Esophagus muscularis mucosa (tissue), 4 donors: ENCODE measurements at regions not wholly inside any gene's neighbourhood (a gene's known extent, or its start where the extent isn't known, plus 50 kb on each side); places are given as distances from the start of the nearest gene placed in this dataset.

ENCODE experiments used
- DNase-seq: peaks from one replicate; pipeline ENCODE4 v3.0.0-alpha.2; 2017; ENCODE audit errors: extremely low spot score
- H3K27ac ChIP-seq, 4 donors: fragments of 200-600 bp; sonication (generic); replicated peaks in 1 of 4; 1 replicate in 3 of 4; 2 replicates in 1 of 4; pipeline ENCODE4 v1.5.1; 2016 to 2019; ENCODE audit warnings: mild to moderate bottlenecking in 1 of 4
- H3K27me3 ChIP-seq, 4 donors: fragments of 200-600 bp; sonication (generic); one replicate each; pipeline versions ENCODE4 v1.5.1 to v1.6.0; 2016 to 2019
- H3K36me3 ChIP-seq, 4 donors: fragments of 200-600 bp; sonication (generic); one replicate each; pipeline ENCODE4 v1.5.1; 2016 to 2019
- H3K4me1 ChIP-seq, 4 donors: fragments of 200-600 bp; sonication (generic); one replicate each; pipeline ENCODE4 v1.5.1; 2016 to 2019
- H3K4me3 ChIP-seq, 4 donors: fragments of 200-600 bp; sonication (generic); 1 replicate in 2 of 4; 2 replicates in 2 of 4; pipeline ENCODE4 v1.5.1; 2016 to 2019; ENCODE audit warnings: mild to moderate bottlenecking in 4 of 4, moderate library complexity in 1 of 4
- H3K9me3 ChIP-seq, 4 donors: fragments of 200-600 bp; sonication (generic); 1 replicate in 3 of 4; 2 replicates in 1 of 4; pipeline ENCODE4 v1.5.1; 2016 to 2019
- CTCF ChIP-seq, 3 experiments: fragments of 200-600 bp in 2 of 3; fragments of 450-650 bp in 1 of 3; sonication (generic) in 2 of 3; IDR thresholded peaks; one replicate each; pipeline ENCODE4 v1.5.1; 2017 to 2019; ENCODE audit warnings: antibody characterized with exemption in 3 of 3, mild to moderate bottlenecking in 2 of 3, moderate library complexity in 1 of 3
- EP300 ChIP-seq: sonication (generic); formaldehyde crosslinking; IDR thresholded peaks from one replicate; pipeline ENCODE4 v1.6.1; 2017; ENCODE audit warnings: antibody characterized with exemption
- POLR2A ChIP-seq: fragments of 450-650 bp; IDR thresholded peaks from one replicate; pipeline ENCODE4 v1.6.1; 2017; ENCODE audit warnings: antibody characterized with exemption, moderate library complexity, mild to moderate bottlenecking, low read depth
- POLR2AphosphoS5 ChIP-seq, 2 donors: sonication (generic); formaldehyde crosslinking; IDR thresholded peaks; one replicate each; pipeline ENCODE4 v1.6.1; 2017; ENCODE audit warnings: antibody characterized with exemption in 2 of 2
- WGBS: methylation state at CpG from one replicate; pipeline ENCODE4 v1.1.5; 2018; 5-methylcytosine and 5-hydroxymethylcytosine counted together
- intact Hi-C: fragments of 100-400 bp; cut with DNase I; formaldehyde crosslinking; loops from one replicate; pipeline ENCODE4 v1.15.1; 2023

GRCh38 chr16:87165151-87165550 is 152.0 kb downstream of the C16orf95 start:
- no peaks in the 10 kb centered on the region for H3K36me3 ChIP-seq
- H3K4me1 ChIP-seq: no peaks in the 10 kb centered on the region
- no peak overlapping the region for H3K4me3 ChIP-seq
- no peak overlapping the region for H3K27ac ChIP-seq
- intact Hi-C loops: no loop called here
- DNase-seq: no peak
- WGBS: 92% methylated on average over 4 of the region's 4 CpGs
- H3K9me3 ChIP-seq: peaks cover 0 to 7% (median 0%) of the 10 kb centered on the region in 4 donors
- peaks cover 0 to 27% (median 0%) of the 10 kb centered on the region in 4 donors for H3K27me3 ChIP-seq
- no peak for TF ChIP-seq CTCF (IDR thresholded peaks at IDR 0.05)
- no peak for TF ChIP-seq POLR2A
- no peak for TF ChIP-seq EP300
- no peak for TF ChIP-seq POLR2AphosphoS5 (IDR thresholded peaks at IDR 0.05)

DNA sequence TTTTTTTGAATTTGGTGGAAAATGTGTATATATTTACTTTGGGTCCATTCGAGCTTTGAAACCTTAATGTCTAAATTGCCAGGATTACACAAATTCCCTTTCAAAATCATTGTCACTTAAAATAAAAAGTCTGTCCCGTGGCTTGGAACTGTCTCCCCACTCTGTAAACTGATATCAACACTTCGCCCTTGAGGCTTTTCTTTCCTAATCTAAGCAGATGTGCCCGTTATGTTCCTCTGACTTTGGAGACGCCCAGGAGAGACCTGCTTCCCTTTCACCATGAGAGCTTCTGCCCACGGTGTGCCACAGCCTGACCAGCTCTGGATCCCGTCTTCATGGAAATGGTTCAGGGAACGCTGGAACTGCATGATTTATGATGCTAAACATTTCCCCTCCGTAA is 151.3 kb downstream of the C16orf95 start:
- Histone ChIP-seq H3K4me3 (no peak overlapping the region), H3K4me1 (no peaks in the 10 kb centered on the region), H3K36me3 (no peaks in the 10 kb centered on the region), H3K27ac (no peak overlapping the region), H3K27me3 (peaks cover 0 to 24% (median 0%) of the 10 kb centered on the region in 4 donors), H3K9me3 (peaks cover 0 to 7% (median 0%) of the 10 kb centered on the region in 4 donors)
- WGBS: 49% methylated on average over 9 of the region's 9 CpGs
- intact Hi-C loops: no loop called here
- DNase-seq: no peak
- TF ChIP-seq CTCF (IDR thresholded peaks at IDR 0.05): no peak
- no peak for TF ChIP-seq POLR2A
- no peak for TF ChIP-seq EP300
- TF ChIP-seq POLR2AphosphoS5 (IDR thresholded peaks at IDR 0.05): no peak

GRCh38 chr16:87166321-87166720 is 150.9 kb downstream of the C16orf95 start:
- H3K4me1 ChIP-seq: no peaks in the 10 kb centered on the region
- DNase-seq: no peak
- no peak overlapping the region for H3K4me3 ChIP-seq
- H3K9me3 ChIP-seq: peaks cover 0 to 7% (median 0%) of the 10 kb centered on the region in 4 donors
- 60% methylated on average over 9 of the region's 9 CpGs for WGBS
- no peaks in the 10 kb centered on the region for H3K36me3 ChIP-seq
- no peak for TF ChIP-seq CTCF (IDR thresholded peaks at IDR 0.05)
- no peak for TF ChIP-seq EP300
- TF ChIP-seq POLR2AphosphoS5 (IDR thresholded peaks at IDR 0.05): no peak
- no peak for TF ChIP-seq POLR2A
- peaks cover 0 to 20% (median 0%) of the 10 kb centered on the region in 4 donors for H3K27me3 ChIP-seq
- intact Hi-C loops: no loop called here
- no peak overlapping the region for H3K27ac ChIP-seq

DNA sequence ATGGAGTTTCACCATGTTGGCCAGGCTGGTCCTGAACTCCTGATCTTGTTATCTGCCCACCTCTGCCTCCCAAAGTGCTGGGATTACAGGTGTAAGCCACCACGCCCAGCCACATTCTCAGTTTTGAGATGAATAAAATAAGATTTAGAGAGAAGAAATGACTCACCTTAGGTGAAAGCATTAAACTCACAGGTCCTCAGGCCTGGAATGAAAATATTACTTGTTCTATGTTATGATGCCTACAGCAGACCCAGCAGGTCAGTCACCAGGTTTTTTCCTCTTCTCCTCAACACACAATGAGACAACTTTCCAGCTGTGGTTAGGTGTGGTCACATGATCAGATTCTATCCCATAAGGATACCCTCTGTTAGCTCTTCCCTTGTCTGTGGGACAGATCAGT is 150.3 kb downstream of the C16orf95 start:
- 100% methylated on average over 1 of the region's 1 CpG for WGBS
- H3K9me3 ChIP-seq: peaks cover 0 to 7% (median 0%) of the 10 kb centered on the region in 4 donors
- intact Hi-C loops: no loop called here
- H3K4me1 ChIP-seq: no peaks in the 10 kb centered on the region
- H3K27ac ChIP-seq: no peak overlapping the region
- peaks cover 0 to 14% (median 0%) of the 10 kb centered on the region in 4 donors for H3K27me3 ChIP-seq
- H3K4me3 ChIP-seq: no peak overlapping the region
- no peak for TF ChIP-seq CTCF (IDR thresholded peaks at IDR 0.05)
- TF ChIP-seq POLR2A: no peak
- TF ChIP-seq POLR2AphosphoS5 (IDR thresholded peaks at IDR 0.05): no peak
- no peak for TF ChIP-seq EP300
- no peak for DNase-seq
- H3K36me3 ChIP-seq: no peaks in the 10 kb centered on the region

GRCh38 chr16:87169509-87169995 is 147.6 kb downstream of the C16orf95 start:
- TF ChIP-seq CTCF (IDR thresholded peaks at IDR 0.05) (no peak), POLR2A (no peak), POLR2AphosphoS5 (IDR thresholded peaks at IDR 0.05) (no peak), EP300 (no peak)

More at GRCh38 chr16:87169509-87169995, 147.6 kb downstream of the C16orf95 start:
- peaks cover 0 to 15% (median 0%) of the 10 kb centered on the region in 4 donors for H3K27me3 ChIP-seq
- no peak overlapping the region for H3K27ac ChIP-seq
- no peaks in the 10 kb centered on the region for H3K4me1 ChIP-seq
- H3K4me3 ChIP-seq: no peak overlapping the region
- H3K36me3 ChIP-seq: no peaks in the 10 kb centered on the region
- WGBS: 71% methylated on average over 14 of the region's 14 CpGs
- peaks cover 0 to 7% (median 0%) of the 10 kb centered on the region in 4 donors for H3K9me3 ChIP-seq
- intact Hi-C loops: no loop called here
- no peak for DNase-seq
